Right cardiac atrium (tissue), 5 donors: ENCODE measurements at regions not wholly inside any gene's neighbourhood (a gene's known extent, or its start where the extent isn't known, plus 50 kb on each side); places are given as distances from the start of the nearest gene placed in this dataset.

Experiments used
- ATAC-seq, 2 donors: fragments of 200-7000 bp; cut with Tn5 transposase; one replicate each; pipeline versions ENCODE4 v1.8.0 to v1.9.1; 2020; ENCODE audit warnings: moderate library complexity in 2 of 2, mild to moderate bottlenecking in 1 of 2
- DNase-seq, 3 donors: peaks; one replicate each; pipeline ENCODE4 v3.0.0-alpha.2; 2020
- H3K27ac ChIP-seq: one replicate; pipeline ENCODE4 v1.5.1; 2013; ENCODE audit warnings: mild to moderate bottlenecking, low read length, control low read depth, moderate library complexity
- H3K27me3 ChIP-seq: one replicate; pipeline ENCODE4 v1.6.1; 2013; ENCODE audit not compliant: control insufficient read depth, insufficient read depth
- H3K4me1 ChIP-seq: one replicate; pipeline ENCODE4 v1.6.1; 2013; ENCODE audit warnings: low read length; ENCODE audit not compliant: control insufficient read depth, insufficient read depth
- H3K4me3 ChIP-seq: one replicate; pipeline ENCODE4 v1.5.1; 2013; ENCODE audit warnings: low read length, control low read depth
- H3K9me3 ChIP-seq: one replicate; pipeline ENCODE4 v1.6.1; 2013; ENCODE audit warnings: low read length; ENCODE audit not compliant: control insufficient read depth
- WGBS: extraction: QIAGEN DNeasy Blood & Tissue Kit; methylation state at CpG from one replicate; pipeline ENCODE4 v1.1.7; 2013; 5-methylcytosine and 5-hydroxymethylcytosine counted together
- intact Hi-C, 4 donors: fragments of 100-400 bp; cut with DNase I; formaldehyde crosslinking; loops; one replicate each; pipeline versions ENCODE4 v1.11.0 to v1.14.0; 2022 to 2023
- donor health status: healthy with polysubstance abuse.
- donor health status: DM: no; HTN: yes; CAD: no.
- donor health status: DM: no; HTN: no; CAD: no.
- donor health status: DM: no; HTN: yes; CAD: no; lungs with severe emphysema.
- donor health status: DM: yes; HTN: yes; CAD: no.

DNA sequence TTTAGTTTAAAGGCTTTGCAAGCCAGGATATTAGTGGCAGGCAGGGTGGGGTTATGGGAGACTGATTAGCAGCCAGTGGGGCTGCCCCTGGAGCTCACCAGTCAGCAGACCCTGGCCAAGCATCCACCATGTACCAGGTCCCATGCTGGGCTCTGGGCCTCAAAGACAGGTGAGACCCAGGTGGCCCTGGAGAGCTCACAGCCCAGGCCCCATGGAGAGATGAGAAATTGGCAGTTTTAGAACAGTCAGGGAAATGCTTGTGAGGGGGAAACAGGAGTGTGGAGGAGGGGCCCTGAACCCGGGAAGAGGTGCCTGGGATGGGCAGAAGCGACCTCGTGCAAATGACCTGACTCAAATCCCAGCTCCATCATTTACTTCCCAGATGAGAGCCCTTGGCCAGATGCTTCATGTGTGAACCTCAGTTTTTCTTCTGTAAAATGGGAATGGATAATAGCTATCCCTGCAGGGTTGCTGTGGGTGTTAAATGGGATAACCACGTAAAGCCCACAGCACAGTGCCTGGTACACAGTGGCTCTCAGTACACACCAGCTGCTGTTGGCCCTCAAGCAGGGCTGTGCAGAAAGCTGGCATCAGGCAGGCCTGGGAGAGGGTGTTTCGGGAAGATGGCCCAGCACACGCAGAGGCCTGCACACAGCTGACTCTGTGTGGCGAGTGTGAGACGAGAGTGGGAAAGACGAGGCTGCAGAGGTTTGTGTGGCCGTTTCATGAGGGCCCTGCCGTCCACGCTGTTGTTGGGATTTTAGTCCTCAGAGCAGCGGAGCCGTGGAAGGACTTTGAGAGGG, 518.5 kb downstream of the PTPRU start:
- ATAC-seq: no peak
- intact Hi-C loops: no loop called here
- 74% methylated on average over 14 of the region's 14 CpGs for WGBS
- H3K27ac ChIP-seq: no peak overlapping the region
- H3K27me3 ChIP-seq: no peaks in the 10 kb centered on the region
- no peaks in the 10 kb centered on the region for H3K4me1 ChIP-seq
- no peaks in the 10 kb centered on the region for H3K9me3 ChIP-seq
- no peak for DNase-seq
- H3K4me3 ChIP-seq: no peak overlapping the region

DNA sequence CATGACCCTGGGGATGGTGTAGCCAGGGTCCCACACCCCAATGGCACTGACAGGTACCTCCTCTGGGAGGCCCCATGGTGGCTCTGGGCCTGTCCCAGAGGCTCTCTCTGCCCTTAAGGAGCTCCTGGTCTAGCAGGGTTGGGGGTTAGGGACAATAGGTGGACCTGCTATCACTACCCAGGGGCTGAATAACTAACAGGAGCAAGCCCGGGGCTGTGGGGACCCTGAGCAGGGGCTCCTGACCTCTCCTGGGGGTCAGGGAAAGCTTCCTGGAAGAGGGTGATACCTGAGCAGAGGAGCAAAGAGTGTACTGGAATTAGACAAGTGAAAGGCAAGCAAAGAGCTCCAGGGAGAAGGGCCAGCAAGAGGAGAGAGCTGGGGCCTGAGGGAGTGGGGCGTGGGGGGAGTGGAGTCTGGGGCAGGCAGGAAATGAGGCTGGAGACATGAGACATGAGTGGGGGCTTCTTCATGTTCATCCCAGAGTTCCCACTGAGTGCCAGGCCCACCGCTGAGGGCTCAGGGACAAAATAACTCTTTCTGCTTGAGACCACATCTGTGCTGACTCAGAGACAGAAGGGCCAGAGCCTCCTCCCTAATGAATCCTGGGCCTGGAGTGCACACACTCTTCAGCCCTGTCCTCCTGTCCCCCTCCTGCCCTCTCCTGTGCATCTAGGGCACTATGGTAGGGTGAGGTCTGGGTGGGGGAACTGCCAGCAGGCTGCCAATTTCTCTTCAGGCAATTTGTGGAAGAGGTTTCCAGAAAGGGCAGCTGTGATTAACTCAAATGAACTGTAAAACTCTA, 517.6 kb downstream of the PTPRU start:
- Histone ChIP-seq H3K4me1 (no peaks in the 10 kb centered on the region), H3K27ac (no peak overlapping the region), H3K4me3 (no peak overlapping the region), H3K27me3 (no peaks in the 10 kb centered on the region), H3K9me3 (no peaks in the 10 kb centered on the region)
- no peak for ATAC-seq
- WGBS: 43% methylated on average over 3 of the region's 3 CpGs
- no peak for DNase-seq
- intact Hi-C loops: no loop called here

DNA sequence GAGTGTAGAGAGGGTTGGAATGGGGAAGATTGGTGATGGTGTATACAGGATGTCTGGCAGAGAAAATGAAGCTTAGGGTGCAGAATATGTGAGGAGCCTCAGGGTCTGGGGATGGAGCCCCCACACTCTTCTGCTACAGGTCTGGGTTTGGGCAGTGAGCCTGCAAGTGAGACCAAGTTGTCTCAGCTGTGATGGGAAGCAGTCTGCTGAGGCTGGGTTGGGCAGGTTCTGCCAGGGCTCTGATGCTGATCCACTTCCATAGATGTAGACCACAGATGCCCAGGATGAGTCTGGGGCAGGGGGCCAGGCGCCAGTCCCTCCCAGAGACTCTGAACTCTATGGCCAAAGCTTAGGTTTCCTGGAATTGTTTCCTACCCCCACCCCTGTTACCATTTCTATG, 516.9 kb downstream of the PTPRU start:
- H3K4me1 ChIP-seq: no peaks in the 10 kb centered on the region
- H3K27me3 ChIP-seq: no peaks in the 10 kb centered on the region
- DNase-seq (no peak), ATAC-seq (no peak)
- WGBS: 65% methylated on average over 1 of the region's 1 CpG
- no peak overlapping the region for H3K4me3 ChIP-seq
- intact Hi-C loops: no loop called here
- H3K27ac ChIP-seq: no peak overlapping the region
- no peaks in the 10 kb centered on the region for H3K9me3 ChIP-seq

DNA sequence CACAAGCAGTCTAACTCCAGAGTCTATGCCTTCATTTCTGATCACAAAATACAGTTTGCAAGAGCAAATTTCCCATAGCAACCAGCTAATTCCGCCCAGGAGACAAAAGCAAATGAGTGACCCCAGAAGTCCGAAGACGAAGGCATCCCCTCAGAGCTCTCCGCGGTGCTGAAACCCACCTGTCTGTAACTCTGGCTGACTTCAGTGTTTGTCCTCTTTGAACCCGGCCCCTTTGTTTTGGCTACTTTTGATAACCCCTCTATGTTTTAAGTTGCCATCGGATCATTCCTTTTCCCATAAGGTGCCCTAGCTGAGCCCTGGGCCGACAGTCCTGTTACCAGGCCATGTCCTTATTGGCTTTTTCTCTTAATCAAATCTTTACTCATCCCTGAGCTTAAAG, 515.8 kb downstream of the PTPRU start:
- 26% methylated on average over 8 of the region's 8 CpGs for WGBS
- ATAC-seq (no peak), DNase-seq (no peak)
- no peak overlapping the region for H3K4me3 ChIP-seq
- intact Hi-C loops: no loop called here
- no peaks in the 10 kb centered on the region for H3K4me1 ChIP-seq
- H3K9me3 ChIP-seq: no peaks in the 10 kb centered on the region
- H3K27me3 ChIP-seq: no peaks in the 10 kb centered on the region
- H3K27ac ChIP-seq: no peak overlapping the region

DNA sequence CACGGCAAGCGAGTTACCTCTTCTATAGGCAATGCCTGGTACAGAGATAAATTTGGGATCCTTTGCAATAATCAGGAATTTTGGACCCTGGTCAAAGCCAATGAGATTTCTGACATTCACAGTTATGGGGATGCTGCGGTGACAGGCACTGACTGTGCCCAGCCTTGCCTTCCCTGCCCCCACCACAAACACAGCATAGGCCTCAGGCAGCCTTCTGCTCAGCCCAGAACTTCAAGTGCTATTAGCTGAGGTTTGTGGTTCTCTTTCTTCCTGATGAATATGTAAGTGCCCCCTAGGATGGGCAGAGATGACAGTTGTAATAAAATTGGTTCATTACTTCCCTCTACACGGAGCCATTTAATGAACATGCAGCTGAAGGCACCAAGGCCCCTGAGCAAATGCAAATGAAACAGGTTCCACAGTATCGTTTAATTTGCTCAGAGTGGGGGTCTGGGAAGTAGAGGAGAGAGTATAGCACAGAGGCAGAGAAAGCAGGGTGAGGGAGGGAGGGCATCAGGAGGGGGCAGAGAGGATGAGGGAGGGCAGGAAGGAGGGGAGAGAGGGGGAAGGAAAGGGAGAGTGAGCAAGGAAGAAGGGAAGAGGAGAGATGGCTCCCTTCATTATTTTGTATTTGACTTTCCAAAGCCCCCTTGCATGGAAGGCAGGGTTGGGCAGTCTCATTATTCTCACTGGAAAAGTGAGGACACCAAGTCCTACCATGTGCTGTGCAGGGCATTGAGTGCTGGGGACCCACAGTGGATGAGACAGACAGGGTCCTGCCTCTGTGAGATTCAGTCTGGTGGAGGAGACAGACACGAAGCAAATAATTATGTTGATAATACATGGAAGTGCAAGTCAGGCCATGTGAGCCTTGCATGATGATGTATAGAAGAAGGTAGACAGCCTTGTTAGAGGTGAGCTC, 513.0 kb downstream of the PTPRU start:
- Histone ChIP-seq H3K9me3 (no peaks in the 10 kb centered on the region), H3K4me3 (no peak overlapping the region), H3K27me3 (no peaks in the 10 kb centered on the region), H3K27ac (no peak overlapping the region), H3K4me1 (no peaks in the 10 kb centered on the region)
- DNase-seq: no peak
- intact Hi-C loops: no loop called here
- WGBS: 58% methylated on average over 6 of the region's 6 CpGs
- no peak for ATAC-seq

DNA sequence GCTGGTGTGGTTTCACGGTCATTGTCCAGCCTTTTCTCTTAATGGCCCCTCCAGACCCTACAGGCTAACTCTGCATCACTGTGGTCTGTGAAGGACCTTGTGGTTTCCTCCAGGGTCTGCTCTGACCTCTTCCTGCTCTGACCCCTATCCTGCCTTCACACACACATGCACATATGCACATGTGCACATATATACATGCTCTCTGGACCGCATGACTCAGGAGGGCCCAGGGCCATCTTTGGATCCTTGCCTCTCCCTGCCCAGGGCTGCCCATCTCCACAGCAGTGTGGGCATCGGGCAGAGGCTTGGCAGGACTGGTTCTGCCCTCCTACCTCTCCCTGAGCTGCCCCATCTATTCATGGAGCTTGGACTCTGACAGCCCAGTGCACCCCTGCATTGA, 510.9 kb downstream of the PTPRU start:
- Histone ChIP-seq H3K4me1 (no peaks in the 10 kb centered on the region), H3K27ac (no peak overlapping the region), H3K9me3 (no peaks in the 10 kb centered on the region), H3K4me3 (no peak overlapping the region), H3K27me3 (no peaks in the 10 kb centered on the region)
- DNase-seq (no peak), ATAC-seq (no peak)
- intact Hi-C loops: no loop called here
- WGBS: 79% methylated on average over 3 of the region's 3 CpGs

DNA sequence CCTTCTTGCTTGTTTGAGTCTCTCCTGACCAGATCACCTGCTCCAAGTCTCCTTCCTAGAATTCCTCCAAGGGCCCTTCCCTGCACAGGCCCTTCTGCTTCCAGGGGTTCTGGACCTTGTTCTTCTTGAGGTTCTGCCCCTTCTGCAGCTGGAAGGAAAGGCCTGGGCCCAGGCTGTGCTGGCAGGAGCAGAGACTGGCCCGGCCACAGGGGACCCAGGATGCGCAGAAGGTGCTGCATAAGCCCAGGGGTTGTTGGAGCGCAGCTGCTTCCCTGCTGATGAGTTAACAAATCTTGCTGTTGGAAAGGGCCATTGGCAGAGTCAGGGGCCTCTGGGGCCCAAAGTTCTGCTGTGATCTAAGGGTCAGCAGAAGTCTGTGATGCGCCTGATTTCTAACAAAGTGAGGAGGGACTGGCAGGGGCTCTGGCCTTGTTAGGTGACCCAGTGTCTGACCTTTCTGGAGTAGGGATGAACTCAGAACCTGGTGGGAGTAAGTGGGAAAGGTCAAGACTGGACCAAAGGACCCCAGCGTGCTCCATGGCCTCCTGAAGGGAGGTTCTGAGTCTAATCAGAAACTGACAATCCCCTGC, 509.8 kb downstream of the PTPRU start:
- H3K9me3 ChIP-seq: no peaks in the 10 kb centered on the region
- no peak overlapping the region for H3K27ac ChIP-seq
- H3K4me1 ChIP-seq: no peaks in the 10 kb centered on the region
- H3K4me3 ChIP-seq: no peak overlapping the region
- intact Hi-C loops: no loop called here
- 83% methylated on average over 5 of the region's 5 CpGs for WGBS
- DNase-seq (no peak), ATAC-seq (no peak)
- no peaks in the 10 kb centered on the region for H3K27me3 ChIP-seq

DNA sequence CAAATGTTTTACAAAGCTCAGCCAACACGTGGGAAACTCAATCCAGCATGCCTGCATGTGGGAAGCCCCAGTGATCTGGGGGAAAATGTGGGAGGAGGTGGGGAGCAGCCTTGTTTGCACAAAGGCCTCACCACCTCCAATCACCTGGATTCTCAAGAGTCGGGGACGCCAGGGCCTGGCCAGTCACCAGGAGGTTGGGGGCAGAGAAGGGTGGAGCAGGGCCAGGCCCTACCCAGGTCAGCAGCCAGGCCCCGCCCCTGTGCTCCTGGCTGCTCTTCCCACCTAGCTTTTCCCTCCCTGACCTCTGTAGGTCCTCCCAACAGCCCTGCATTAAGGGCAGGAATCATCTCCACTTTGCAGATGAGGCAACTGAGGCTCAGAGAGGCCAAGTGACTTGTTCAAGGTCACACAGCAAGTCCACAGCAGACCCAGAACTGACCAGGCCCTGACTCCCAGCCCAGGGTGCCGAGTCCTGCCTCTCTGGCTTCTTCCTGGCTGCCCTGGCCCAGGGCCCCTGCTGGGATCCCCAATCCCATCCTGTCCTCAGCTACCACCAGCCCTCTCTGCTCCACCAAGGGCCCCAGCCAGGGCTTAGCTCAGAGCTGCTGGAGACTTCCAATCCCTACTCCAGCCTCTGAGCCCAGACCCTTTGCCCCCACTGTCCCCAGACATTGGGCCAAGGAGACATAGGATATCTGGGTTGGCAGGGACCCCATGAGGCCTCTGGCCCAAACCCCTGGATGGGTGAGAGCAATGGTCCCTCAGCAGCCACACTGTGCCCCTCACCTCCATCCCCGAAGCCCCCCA, 508.6 kb downstream of the PTPRU start:
- Histone ChIP-seq H3K27me3 (no peaks in the 10 kb centered on the region), H3K27ac (no peak overlapping the region), H3K4me3 (no peak overlapping the region), H3K4me1 (no peaks in the 10 kb centered on the region), H3K9me3 (no peaks in the 10 kb centered on the region)
- WGBS: 52% methylated on average over 6 of the region's 6 CpGs
- DNase-seq (no peak), ATAC-seq (no peak)
- intact Hi-C loops: no loop called here

DNA sequence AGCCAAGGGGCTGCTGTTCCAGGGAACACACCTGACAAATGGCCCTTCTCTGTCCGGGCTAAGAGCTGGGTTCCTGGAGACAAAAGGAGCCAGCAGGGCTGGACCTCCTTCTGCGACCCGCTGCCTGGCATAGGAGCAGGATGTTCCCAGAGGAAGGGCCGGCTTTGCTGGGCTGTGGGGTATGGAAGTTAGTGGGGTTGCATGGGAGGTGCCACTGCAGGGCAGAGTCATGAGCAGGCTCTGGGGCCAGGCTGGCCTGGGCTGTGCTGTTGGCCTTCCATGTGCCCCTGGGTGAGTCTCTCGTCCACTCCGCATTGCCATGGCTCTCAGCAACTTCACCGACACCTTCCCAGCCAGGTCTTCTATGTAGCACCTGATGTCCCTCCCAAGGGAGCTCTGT, 507.6 kb downstream of the PTPRU start:
- Histone ChIP-seq H3K27ac (no peak overlapping the region), H3K4me1 (no peaks in the 10 kb centered on the region), H3K9me3 (no peaks in the 10 kb centered on the region), H3K4me3 (no peak overlapping the region), H3K27me3 (no peaks in the 10 kb centered on the region)
- ATAC-seq (no peak), DNase-seq (no peak)
- intact Hi-C loops: no loop called here
- WGBS: 80% methylated on average over 7 of the region's 7 CpGs

DNA sequence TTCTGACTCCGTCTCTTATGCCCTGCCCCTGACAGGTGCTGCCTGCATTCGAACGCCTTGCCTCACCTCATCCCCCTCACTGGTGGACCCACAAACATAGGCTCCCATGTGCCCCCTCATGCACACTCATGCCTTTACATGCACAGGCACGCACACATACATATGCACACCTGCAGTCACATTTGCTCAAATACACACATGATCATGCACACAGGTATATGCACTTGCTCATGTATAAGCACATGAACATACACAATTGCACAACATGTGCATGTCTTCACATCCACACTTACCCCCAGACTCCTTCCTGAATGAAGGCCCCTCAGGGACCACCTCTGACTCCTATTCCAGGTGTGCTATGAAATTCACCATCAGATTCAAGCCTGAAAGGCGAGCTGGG, 506.9 kb downstream of the PTPRU start:
- DNase-seq (no peak), ATAC-seq (no peak)
- Histone ChIP-seq H3K4me1 (no peaks in the 10 kb centered on the region), H3K9me3 (no peaks in the 10 kb centered on the region), H3K4me3 (no peak overlapping the region), H3K27me3 (no peaks in the 10 kb centered on the region), H3K27ac (no peak overlapping the region)
- WGBS: 82% methylated on average over 5 of the region's 5 CpGs
- intact Hi-C loops: no loop called here
